CD4-positive, CD25-positive, alpha-beta regulatory T cell (primary cell): ENCODE measurements at regions not wholly inside any gene's neighbourhood (a gene's known extent, or its start where the extent isn't known, plus 50 kb on each side); places are given as distances from the start of the nearest gene placed in this dataset.
"Not testable (repeated sequence)": the region's sequence is repeated elsewhere in the genome, so short reads cannot be mapped to it uniquely, and the experiment has no call there.

Experiments
- ATAC-seq, 2 donors: fragments of 150-1000 bp; cut with Tn5 transposase; one replicate each; pipeline ENCODE4 v1.10.0; 2021; ENCODE audit warnings: low read depth in 2 of 2, moderate number of reproducible peaks in 2 of 2, moderate library complexity in 1 of 2
- DNase-seq, 3 donors: peaks; one replicate each; pipeline versions ENCODE4 v3.0.0 to v3.0.0-alpha.2; 2012 to 2022; ENCODE audit warnings: mixed read lengths in 1 of 3
- H3K27ac ChIP-seq: one replicate; pipeline ENCODE4 v1.7.0; 2013; ENCODE audit warnings: mild to moderate bottlenecking, low read length; ENCODE audit not compliant: insufficient read depth, poor library complexity, severe bottlenecking
- H3K27me3 ChIP-seq: one replicate; pipeline ENCODE4 v1.7.0; 2013; ENCODE audit warnings: low read length; ENCODE audit not compliant: control insufficient read depth, insufficient read depth
- H3K36me3 ChIP-seq: one replicate; pipeline ENCODE4 v1.7.0; 2013; ENCODE audit warnings: mild to moderate bottlenecking, low read length, moderate library complexity; ENCODE audit not compliant: control insufficient read depth, insufficient read depth
- H3K4me1 ChIP-seq: 2 replicates; pipeline ENCODE4 v1.7.0; 2013; ENCODE audit warnings: mild to moderate bottlenecking, low read length; ENCODE audit not compliant: insufficient read depth, control insufficient read depth, poor library complexity, severe bottlenecking
- H3K4me3 ChIP-seq: one replicate; pipeline ENCODE4 v1.7.0; 2013; ENCODE audit warnings: low read depth, mild to moderate bottlenecking, low read length, moderate library complexity
- H3K9me3 ChIP-seq, 2 experiments: 1 replicate in 1 of 2; 2 replicates in 1 of 2; pipeline ENCODE4 v1.7.0; 2013; ENCODE audit warnings: low read length in 2 of 2, mild to moderate bottlenecking in 1 of 2, moderate library complexity in 1 of 2; ENCODE audit not compliant: control insufficient read depth in 2 of 2
- H3K27ac Mint-ChIP-seq, 3 donors: one replicate each; pipeline ENCODE4 v1.8.0; 2020 to 2022; ENCODE audit warnings: mild to moderate bottlenecking in 3 of 3, mixed read lengths in 3 of 3, moderate library complexity in 2 of 3
- H3K27me3 Mint-ChIP-seq: one replicate; pipeline ENCODE4 v1.8.0; 2022; ENCODE audit warnings: mild to moderate bottlenecking, mixed read lengths
- H3K36me3 Mint-ChIP-seq: one replicate; pipeline ENCODE4 v1.8.0; 2020; ENCODE audit warnings: mixed read lengths
- H3K4me1 Mint-ChIP-seq, 4 donors: one replicate each; pipeline ENCODE4 v1.8.0; 2020 to 2022; ENCODE audit warnings: mixed read lengths in 4 of 4, mild to moderate bottlenecking in 1 of 4
- H3K4me3 Mint-ChIP-seq, 4 donors: one replicate each; pipeline ENCODE4 v1.8.0; 2020 to 2022; ENCODE audit warnings: mild to moderate bottlenecking in 4 of 4, mixed read lengths in 4 of 4, moderate library complexity in 3 of 4
- H3K9me3 Mint-ChIP-seq, 7 donors: one replicate each; pipeline ENCODE4 v1.8.0; 2020 to 2022; ENCODE audit warnings: mixed read lengths in 7 of 7, mild to moderate bottlenecking in 3 of 7, moderate library complexity in 2 of 7

- H3K27ac Mint-ChIP-seq: peak overlapping the region in 1 of 3 donors; percentile 44
- peak overlapping the region in 1 of 4 donors; percentile 90 for H3K4me3 Mint-ChIP-seq
Observed at GRCh38 chr6:44000164-44000842, 126.9 kb downstream of the MRPL14 start.

DNA sequence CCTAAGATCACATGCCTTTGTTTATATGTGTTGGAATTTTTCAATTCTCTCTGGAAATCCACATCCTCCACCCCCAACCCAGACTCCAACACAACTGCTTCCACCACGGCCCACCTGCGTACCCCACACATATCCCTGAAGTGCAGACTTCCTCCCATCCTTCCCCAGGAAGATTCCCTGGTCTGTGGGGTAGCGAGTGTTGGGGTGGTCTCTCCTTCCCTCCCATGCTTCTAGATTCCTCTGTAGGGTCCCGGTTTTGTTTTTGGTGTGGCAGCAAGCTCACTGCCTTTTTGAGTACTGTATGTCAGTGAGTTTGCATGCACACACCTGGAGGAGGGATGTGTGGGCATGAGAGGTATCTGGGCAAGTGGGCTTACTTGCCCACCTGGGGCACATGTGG lies 127.6 kb downstream of the MRPL14 start:
- no peak overlapping the region for H3K4me3 ChIP-seq
- H3K4me1 ChIP-seq: peaks cover 18% of the 10 kb centered on the region
- ATAC-seq (no peak), DNase-seq (no peak)
- no peaks in the 10 kb centered on the region for H3K9me3 ChIP-seq
- H3K4me1 Mint-ChIP-seq: peaks cover 0 to 18% (median 8%) of the 10 kb centered on the region in 4 donors
- no peak overlapping the region for H3K27ac Mint-ChIP-seq
- H3K36me3 ChIP-seq: no peaks in the 10 kb centered on the region
- no peak overlapping the region for H3K27ac ChIP-seq
- H3K9me3 Mint-ChIP-seq: peaks cover 0 to 4% (median 0%) of the 10 kb centered on the region in 7 donors
- H3K27me3 Mint-ChIP-seq: peaks cover 38% of the 10 kb centered on the region
- no peaks in the 10 kb centered on the region for H3K36me3 Mint-ChIP-seq
- no peak overlapping the region for H3K4me3 Mint-ChIP-seq
- H3K27me3 ChIP-seq: peaks cover 9% of the 10 kb centered on the region

More at GRCh38 chr6:44000164-44000842, 126.9 kb downstream of the MRPL14 start:
- no peaks in the 10 kb centered on the region for H3K9me3 ChIP-seq
- H3K9me3 Mint-ChIP-seq: peaks cover 0 to 4% (median 0%) of the 10 kb centered on the region in 7 donors
- no peak overlapping the region for H3K4me3 ChIP-seq
- DNase-seq (peak in 1 of 3 donors; percentile 35), ATAC-seq (peak in 1 of 2 donors; percentile 23)
- peaks cover 9% of the 10 kb centered on the region for H3K27me3 ChIP-seq
- H3K4me1 ChIP-seq: peaks cover 18% of the 10 kb centered on the region
- no peak overlapping the region for H3K27ac ChIP-seq
- H3K4me1 Mint-ChIP-seq: peaks cover 0 to 19% (median 8%) of the 10 kb centered on the region in 4 donors
- no peaks in the 10 kb centered on the region for H3K36me3 Mint-ChIP-seq
- no peaks in the 10 kb centered on the region for H3K36me3 ChIP-seq
- peaks cover 38% of the 10 kb centered on the region for H3K27me3 Mint-ChIP-seq

DNA sequence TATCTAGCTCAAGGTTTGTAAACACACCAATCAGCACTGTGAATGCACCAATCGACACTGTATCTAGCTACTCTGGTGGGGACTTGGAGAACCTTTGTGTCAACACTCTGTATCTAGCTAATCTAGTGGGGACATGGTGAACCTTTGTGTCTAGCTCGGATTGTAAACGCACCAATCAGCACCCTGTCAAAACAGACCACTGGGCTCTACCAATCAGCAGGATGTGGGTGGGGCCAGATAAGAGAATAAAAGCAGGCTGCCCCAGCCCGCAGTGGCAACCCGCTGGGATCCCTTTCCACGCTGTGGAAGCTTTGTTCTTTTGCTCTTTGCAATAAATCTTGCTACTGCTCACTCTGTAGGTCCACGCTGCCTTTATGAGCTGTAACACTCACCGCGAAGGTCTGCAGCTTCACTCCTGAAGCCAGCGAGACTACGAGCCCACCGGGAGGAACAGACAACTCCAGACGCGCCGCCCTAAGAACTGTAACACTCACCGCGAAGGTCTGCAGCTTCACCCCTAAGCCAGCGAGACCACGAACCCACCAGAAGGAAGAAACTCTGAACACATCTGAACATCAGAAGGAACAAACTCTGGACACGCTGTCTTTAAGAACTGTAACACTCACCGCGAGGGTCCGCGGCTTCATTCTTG lies 128.5 kb downstream of the MRPL14 start:
- ATAC-seq, H3K36me3 ChIP-seq, H3K9me3 ChIP-seq, H3K27ac Mint-ChIP-seq, H3K27ac ChIP-seq, H3K36me3 Mint-ChIP-seq, H3K27me3 ChIP-seq, H3K9me3 Mint-ChIP-seq, H3K4me3 Mint-ChIP-seq, H3K4me3 ChIP-seq, DNase-seq: not testable (repeated sequence)
- peaks cover 18% of the 10 kb centered on the region for H3K4me1 ChIP-seq
- peaks cover 0 to 13% (median 5%) of the 10 kb centered on the region in 4 donors for H3K4me1 Mint-ChIP-seq
- H3K27me3 Mint-ChIP-seq: peaks cover 32% of the 10 kb centered on the region

GRCh38 chr6:43997990-43998585 lies 129.2 kb downstream of the MRPL14 start:
- not testable (repeated sequence) for H3K36me3 ChIP-seq, H3K27ac ChIP-seq, H3K27ac Mint-ChIP-seq, H3K36me3 Mint-ChIP-seq, H3K27me3 ChIP-seq, ATAC-seq, H3K4me3 ChIP-seq, H3K9me3 ChIP-seq, H3K4me3 Mint-ChIP-seq, DNase-seq, H3K9me3 Mint-ChIP-seq
- peaks cover 13% of the 10 kb centered on the region for H3K4me1 ChIP-seq
- H3K4me1 Mint-ChIP-seq: peaks cover 0 to 11% (median 4%) of the 10 kb centered on the region in 4 donors
- peaks cover 26% of the 10 kb centered on the region for H3K27me3 Mint-ChIP-seq

DNA sequence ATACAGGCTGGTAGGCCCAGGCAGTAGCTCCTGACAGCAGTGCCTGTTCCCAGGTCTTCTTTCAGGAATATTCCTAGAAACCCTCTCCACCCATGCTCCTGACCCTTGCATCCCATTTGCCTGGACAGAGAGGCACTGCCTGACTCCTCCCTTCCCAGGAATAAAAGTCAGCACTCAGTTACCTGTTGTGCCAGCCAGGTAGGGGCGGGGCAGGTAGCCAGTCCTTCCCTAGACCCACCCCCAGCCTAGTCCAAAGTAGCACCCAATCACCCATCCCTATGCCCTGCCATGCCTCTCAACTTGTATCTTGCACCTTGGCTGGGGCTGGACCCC lies 129.9 kb downstream of the MRPL14 start:
- H3K9me3 Mint-ChIP-seq: peaks cover 0 to 4% (median 0%) of the 10 kb centered on the region in 7 donors
- H3K4me1 Mint-ChIP-seq: peaks cover 0 to 9% (median 4%) of the 10 kb centered on the region in 4 donors
- H3K36me3 Mint-ChIP-seq: no peaks in the 10 kb centered on the region

DNA sequence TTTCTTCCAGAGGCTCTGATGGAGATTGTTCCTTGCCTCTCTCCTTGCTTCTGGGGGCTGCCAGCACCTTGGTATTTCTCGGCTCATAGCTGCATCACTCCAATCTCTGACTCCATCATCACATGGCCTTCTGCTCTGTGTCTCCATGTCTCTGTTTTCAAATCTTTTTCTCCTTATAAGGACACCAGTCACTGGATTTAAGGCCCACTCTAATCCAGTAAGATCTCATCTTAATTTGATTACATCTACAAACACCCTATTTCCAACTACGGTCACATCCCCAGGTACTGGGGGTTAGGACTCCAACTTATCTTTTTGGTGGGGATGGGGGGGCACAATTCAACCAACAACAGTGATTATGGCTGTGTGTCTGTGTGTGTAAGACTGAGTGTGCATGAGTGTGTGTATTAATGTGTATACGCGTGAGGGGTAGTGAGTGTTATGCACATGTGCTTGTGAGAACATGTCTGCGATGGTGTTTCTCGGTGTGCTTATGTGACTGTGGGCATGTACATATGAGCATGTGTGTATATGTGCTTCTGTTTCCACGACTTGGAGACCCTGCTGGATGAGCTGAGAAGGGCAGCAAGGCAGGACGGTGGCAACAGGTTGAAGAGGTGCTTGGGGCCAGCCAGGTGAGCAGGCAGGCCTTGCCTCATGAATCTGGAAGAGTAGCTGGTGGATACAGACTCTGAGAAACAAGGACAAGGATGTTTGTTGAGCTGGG lies 130.5 kb downstream of the MRPL14 start:
- Mint-ChIP-seq H3K36me3 (no peaks in the 10 kb centered on the region), H3K4me1 (peaks cover 0 to 9% (median 3%) of the 10 kb centered on the region in 4 donors), H3K4me3 (peak overlapping the region in 1 of 4 donors; percentile 16), H3K9me3 (peaks cover 0 to 4% (median 0%) of the 10 kb centered on the region in 7 donors), H3K27me3 (peaks cover 19% of the 10 kb centered on the region), H3K27ac (no peak overlapping the region)
- DNase-seq: no peak
- Histone ChIP-seq H3K4me1 (no peaks in the 10 kb centered on the region), H3K4me3 (no peak overlapping the region), H3K9me3 (no peaks in the 10 kb centered on the region), H3K36me3 (no peaks in the 10 kb centered on the region), H3K27ac (no peak overlapping the region), H3K27me3 (peaks cover 2% of the 10 kb centered on the region)
- no peak for ATAC-seq

More for the DNA sequence above, 129.9 kb downstream of the MRPL14 start:
- Histone ChIP-seq H3K27ac (no peak overlapping the region), H3K27me3 (peaks cover 2% of the 10 kb centered on the region), H3K4me1 (peaks cover 5% of the 10 kb centered on the region), H3K4me3 (no peak overlapping the region), H3K9me3 (no peaks in the 10 kb centered on the region), H3K36me3 (no peaks in the 10 kb centered on the region)
- peaks cover 21% of the 10 kb centered on the region for H3K27me3 Mint-ChIP-seq
- H3K27ac Mint-ChIP-seq: no peak overlapping the region
- H3K4me3 Mint-ChIP-seq: peak overlapping the region in 1 of 4 donors; percentile 16
- ATAC-seq (no peak), DNase-seq (no peak)

- no peaks in the 10 kb centered on the region for H3K36me3 Mint-ChIP-seq
- H3K9me3 ChIP-seq: no peaks in the 10 kb centered on the region
- no peak overlapping the region for H3K4me3 ChIP-seq
- no peaks in the 10 kb centered on the region for H3K4me1 Mint-ChIP-seq
- DNase-seq (no peak), ATAC-seq (no peak)
- H3K4me1 ChIP-seq: no peaks in the 10 kb centered on the region
- H3K27ac Mint-ChIP-seq: no peak overlapping the region
- no peak overlapping the region for H3K27ac ChIP-seq
- H3K9me3 Mint-ChIP-seq: peaks cover 0 to 2% (median 0%) of the 10 kb centered on the region in 7 donors
- H3K27me3 ChIP-seq: no peaks in the 10 kb centered on the region
- H3K27me3 Mint-ChIP-seq: peaks cover 6% of the 10 kb centered on the region
- no peak overlapping the region for H3K4me3 Mint-ChIP-seq
- H3K36me3 ChIP-seq: no peaks in the 10 kb centered on the region
Observed at GRCh38 chr6:43995137-43995536, 132.1 kb downstream of the MRPL14 start.
